HG03108 (cell line): ENCODE measurements at regions not wholly inside any gene's neighbourhood (a gene's known extent, or its start where the extent isn't known, plus 50 kb on each side); places are given as distances from the start of the nearest gene placed in this dataset.
"Not testable (repeated sequence)": the region's sequence is repeated elsewhere in the genome, so short reads cannot be mapped to it uniquely, and the experiment has no call there.

Experiments used
- ATAC-seq: cut with Tn5 transposase; IDR thresholded peaks from one replicate; pipeline ENCODE4 v1.9.1; 2021; ENCODE audit warnings: moderate library complexity; ENCODE audit not compliant: unreplicated experiment

DNA sequence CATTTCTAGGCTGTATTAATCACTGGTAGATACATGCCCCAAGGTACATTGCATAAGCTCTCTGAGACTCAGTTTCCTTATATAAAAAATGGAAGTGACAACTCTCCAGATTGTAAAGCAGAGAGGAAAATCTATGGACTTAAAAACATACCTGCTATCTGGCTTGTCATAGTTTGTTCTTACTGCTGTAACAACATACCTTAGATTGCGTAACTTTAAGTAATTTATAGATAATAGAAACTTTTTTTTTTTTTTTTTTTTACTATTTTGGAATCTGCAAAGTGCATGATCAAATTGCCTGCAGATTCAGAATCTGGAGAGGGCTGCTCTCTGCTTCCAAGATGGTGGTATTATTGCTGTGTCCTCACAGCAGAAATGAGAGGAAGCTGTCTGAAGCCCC lies 827.7 kb upstream of the BRINP3 start:
- ATAC-seq = no peak

GRCh38 chr1:191306916-191307315 lies 829.3 kb upstream of the BRINP3 start:
- ATAC-seq = no peak

- no peak for ATAC-seq
These were observed 838.2 kb upstream of the RGS18 start for GRCh38 chr1:191320062-191320461.

- no peak for ATAC-seq
These were observed 830.4 kb upstream of the RGS18 start for GRCh38 chr1:191327868-191328267.

DNA sequence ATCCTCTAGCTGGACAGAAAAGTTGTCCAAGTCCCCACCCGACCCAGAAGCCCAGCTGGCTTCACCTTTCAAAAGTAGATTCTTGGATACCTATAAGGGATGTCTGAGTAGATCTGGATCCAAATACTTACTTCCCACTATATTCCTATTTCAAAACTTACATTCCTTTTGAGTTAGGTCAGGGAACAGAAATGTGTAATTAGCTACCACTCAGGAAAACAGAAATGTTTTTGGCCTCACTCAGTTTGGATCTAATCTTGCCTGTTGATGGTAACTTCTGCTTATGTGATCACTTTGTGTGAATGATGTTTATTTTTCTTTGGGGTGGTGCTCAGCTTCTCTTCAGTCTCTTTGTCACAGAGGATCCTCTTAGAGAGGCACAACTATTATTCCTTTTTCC lies 814.4 kb upstream of the RGS18 start:
- ATAC-seq = no peak

- ATAC-seq = no peak
These were observed 811.9 kb upstream of the RGS18 start for GRCh38 chr1:191346381-191346780.

DNA sequence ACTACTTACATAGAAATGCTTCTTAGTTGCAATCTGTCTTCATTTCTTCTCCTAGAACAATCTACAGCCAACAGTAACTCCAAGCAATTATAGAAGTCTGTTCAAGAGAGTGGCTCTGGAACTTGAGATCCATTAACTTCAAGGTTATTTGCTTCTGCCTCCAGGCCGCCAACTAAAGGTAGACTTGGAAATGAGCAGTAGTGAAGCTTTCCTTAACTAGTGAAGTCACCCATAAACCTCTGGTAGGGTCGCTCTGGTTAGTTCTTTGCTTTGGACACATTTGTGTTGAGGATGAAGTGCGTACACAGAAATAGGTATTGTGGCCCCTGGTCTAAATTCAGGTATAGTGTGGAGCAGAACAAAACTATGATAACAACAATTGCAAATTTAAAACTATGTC lies 809.9 kb upstream of the RGS18 start:
- ATAC-seq = no peak

GRCh38 chr1:191350938-191351337 lies 807.3 kb upstream of the RGS18 start:
- no peak for ATAC-seq

DNA sequence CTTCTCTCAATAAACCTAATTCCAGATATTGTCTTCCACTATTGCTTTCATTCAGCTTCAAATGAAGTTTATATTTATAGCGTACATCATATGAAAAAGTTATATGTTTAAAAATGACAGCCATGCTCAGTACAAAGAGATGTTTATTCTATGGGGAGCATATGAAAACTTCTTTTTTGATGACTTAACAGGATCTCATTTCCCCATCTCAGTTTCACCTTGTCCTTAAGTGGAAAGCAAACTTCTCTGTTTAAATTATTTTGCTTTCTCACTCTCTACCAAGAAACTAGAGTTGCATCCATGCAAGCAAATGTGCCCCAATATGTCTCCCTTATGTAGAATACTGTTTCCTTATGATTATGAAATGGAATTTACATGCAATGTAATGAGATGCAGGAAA lies 799.5 kb upstream of the RGS18 start:
- ATAC-seq = no peak

GRCh38 chr1:191366686-191367085 lies 791.6 kb upstream of the RGS18 start:
- ATAC-seq = no peak

- no peak for ATAC-seq
These were observed 789.2 kb upstream of the RGS18 start for GRCh38 chr1:191368891-191369654.

DNA sequence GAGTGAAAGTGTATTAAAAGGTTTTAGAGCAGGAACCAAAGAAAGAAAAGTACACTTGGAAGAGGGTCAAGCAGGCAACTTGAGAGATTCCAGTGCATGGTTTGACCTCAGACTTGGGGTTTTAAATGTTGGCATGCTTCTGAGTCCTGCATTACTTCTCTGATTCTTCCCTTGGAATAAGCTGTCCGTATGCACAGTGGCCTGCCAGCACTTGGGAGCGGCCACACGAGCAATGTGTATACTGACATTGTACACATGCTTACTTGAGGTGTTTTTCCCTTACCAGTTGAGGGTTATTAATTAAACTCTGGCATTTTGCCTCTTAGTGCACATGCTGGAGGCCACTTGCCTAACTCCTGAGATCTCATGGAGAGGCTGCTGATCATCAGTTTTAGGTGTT lies 786.6 kb upstream of the RGS18 start:
- ATAC-seq = no peak

DNA sequence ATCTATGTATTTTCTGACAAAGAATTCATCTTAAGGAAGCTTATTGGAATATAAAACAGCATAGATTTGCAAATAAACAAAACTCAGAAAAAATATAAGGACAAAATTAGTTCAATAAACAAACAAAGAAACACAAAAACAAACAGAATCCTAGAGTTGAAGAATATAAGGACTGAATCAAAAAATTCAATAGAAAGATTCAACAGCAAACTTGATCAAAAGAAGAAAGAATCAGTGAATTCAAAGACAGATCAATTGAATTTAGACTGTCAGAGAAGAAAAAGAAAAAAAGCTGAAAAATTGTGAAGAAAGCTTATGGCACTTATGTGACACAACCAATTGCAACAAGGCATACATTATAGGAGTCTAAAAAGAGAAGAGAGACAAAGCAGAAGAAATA lies 770.0 kb upstream of the RGS18 start:
- ATAC-seq = no peak

GRCh38 chr1:191396622-191397021 lies 761.6 kb upstream of the RGS18 start:
- no peak for ATAC-seq

DNA sequence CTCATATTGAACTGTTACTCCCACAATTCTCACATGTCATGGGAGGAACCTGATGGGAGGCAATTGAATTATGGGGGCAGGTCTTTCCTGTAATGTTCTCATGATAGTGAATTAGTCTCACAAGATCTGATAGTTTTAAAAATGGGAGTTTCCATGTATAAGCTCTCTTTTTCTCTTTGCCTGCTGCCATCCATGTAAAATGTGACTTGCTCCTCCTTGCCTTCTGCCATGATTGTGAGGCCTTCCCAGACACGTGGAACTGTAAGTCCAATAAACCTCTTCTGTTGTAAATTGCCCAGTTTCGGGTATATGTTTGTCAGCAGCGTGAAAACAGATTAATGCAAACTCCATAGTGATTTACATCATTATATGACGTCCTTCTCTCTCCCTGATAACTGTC lies 759.7 kb upstream of the RGS18 start:
- ATAC-seq = no peak

GRCh38 chr1:191405417-191405816 lies 752.8 kb upstream of the RGS18 start:
- no peak for ATAC-seq

- no peak for ATAC-seq
These were observed 743.2 kb upstream of the RGS18 start for GRCh38 chr1:191414981-191415640.

- no peak for ATAC-seq
These were observed 738.4 kb upstream of the RGS18 start for GRCh38 chr1:191419842-191420241.

DNA sequence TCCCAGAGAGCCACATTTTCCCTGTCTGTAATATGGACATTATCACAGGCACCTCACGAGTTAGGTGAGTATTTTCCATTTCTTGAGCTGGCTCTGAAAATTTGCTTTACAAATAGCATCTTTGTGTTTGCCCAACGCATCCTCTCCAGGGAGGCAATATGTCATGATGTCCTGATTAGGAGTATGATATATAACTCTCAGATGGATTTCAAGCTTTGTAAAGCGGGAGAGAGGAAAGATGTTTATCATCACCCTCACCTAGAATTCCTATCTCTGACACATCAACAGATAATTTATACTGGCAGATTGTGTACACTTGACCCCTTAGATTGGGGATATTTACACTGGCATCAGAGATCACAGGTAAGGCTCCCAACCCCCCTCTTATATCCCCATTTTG lies 730.7 kb upstream of the RGS18 start:
- ATAC-seq = no peak

- ATAC-seq = no peak
These were observed 725.4 kb upstream of the RGS18 start for GRCh38 chr1:191432817-191433216.

- no peak for ATAC-seq
These were observed 719.3 kb upstream of the RGS18 start for GRCh38 chr1:191438979-191439378.

DNA sequence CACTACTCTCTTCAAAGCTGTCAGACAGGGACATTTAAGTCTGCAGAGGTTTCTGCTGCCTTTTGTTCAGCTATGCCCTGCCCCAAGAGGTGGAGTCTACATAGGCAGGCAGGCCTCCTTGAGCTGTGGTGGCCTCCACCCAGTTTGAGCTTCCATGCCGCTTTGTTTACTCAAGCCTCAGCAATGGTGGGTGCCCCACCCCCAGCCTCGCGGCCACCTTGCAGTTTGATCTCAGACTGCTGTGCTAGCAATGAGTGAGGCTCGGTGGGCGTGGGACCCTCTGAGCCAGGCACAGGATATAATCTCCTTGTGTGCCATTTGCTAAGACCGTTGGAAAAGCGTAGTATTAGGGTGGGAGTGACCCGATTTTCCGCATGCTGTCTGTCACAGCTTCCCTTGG lies 710.0 kb upstream of the RGS18 start:
- ATAC-seq = not testable (repeated sequence)

DNA sequence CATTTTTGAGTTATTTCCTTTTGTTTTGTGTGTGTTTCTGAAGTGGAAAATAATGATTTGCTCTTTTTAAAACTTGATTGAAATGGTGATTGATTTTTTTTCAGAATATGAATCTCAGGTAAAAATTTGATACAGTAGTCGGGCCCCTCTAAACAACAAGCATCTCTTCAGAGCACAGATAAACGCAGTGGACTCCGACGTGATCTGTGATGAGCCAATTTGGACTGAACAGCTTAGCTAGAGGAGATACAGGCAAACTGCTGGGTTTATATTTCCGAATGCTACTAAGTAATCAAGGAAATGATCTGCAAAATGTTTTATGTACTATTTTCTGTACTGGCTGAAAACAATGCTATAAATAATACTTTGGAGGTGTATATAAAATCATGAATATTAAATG lies 705.7 kb upstream of the RGS18 start:
- ATAC-seq = no peak
